ENCODE measurements at regions not wholly inside any gene's neighbourhood (a gene's known extent, or its start where the extent isn't known, plus 50 kb on each side); places are given as distances from the start of the nearest gene placed in this dataset.

GRCh38 chr22:49499433-49500075 is 328.1 kb downstream of the BRD1 start:
- Histone ChIP-seq H3K79me2 (ENCODE audit: insufficient read depth, low read length) (peaks cover 8% of the 10 kb centered on the region; the same call in 1 of the 2 replicates), H4K20me1 (ENCODE audit: insufficient read depth) (no peaks in the 10 kb centered on the region), H3K4me3 (replicated peaks in 1 of 2; ENCODE audit: low read depth in 1 of 2, low read length in 2 of 2) (no peak overlapping the region), H3K27me3 (ENCODE audit: insufficient read depth, low read length) (no peaks in the 10 kb centered on the region), H3K4me2 (ENCODE audit: low read length) (no peak overlapping the region), H3K9me2 (ENCODE audit: insufficient read depth) (no peaks in the 10 kb centered on the region), H3K4me1 (ENCODE audit: control insufficient read depth in 1 of 2, insufficient read depth in 2 of 2, low read length in 2 of 2) (peaks cover 25 to 45% of the 10 kb centered on the region in 2 experiments), H3K9me3 (ENCODE audit: control insufficient read depth in 1 of 2, insufficient read depth in 1 of 2, low read depth in 1 of 2, low read length in 2 of 2) (no peaks in the 10 kb centered on the region; a peak in 1 of 4 replicates), H2AFZ (ENCODE audit: low read depth, low read length, poor library complexity, severe bottlenecking) (no peak overlapping the region), H3K27ac (ENCODE audit: low read depth, low read length) (no peak overlapping the region), H3K36me3 (ENCODE audit: control insufficient read depth in 1 of 2, insufficient read depth in 2 of 2, low read length in 2 of 2) (no peaks in the 10 kb centered on the region), H3K9ac (ENCODE audit: low read length) (no peak overlapping the region)
- POLR2A ChIA-PET = no interaction called here
- BruUV-seq (replicated peaks) = no TSS peak
- intact Hi-C loops (cut with micrococcal nuclease) = no loop called here
- ATAC-seq (no peak), DNase-seq (ENCODE audit: low read depth, low spot score) (no peak)
- CTCF ChIA-PET = no interaction called here
- TF ChIP-seq ZBTB33 (IDR thresholded peaks at IDR 0.05; ENCODE audit: extremely low read depth, insufficient replicate concordance, low read length) (no peak), EZH2phosphoT487 (IDR thresholded peaks at IDR 0.05; ENCODE audit: borderline replicate concordance) (no peak), TCF7L2 (IDR thresholded peaks at IDR 0.05; ENCODE audit: borderline replicate concordance, extremely low read depth, insufficient read depth, insufficient read length) (no peak), EZH2 (IDR thresholded peaks at IDR 0.05) (no peak), RAD21 (IDR thresholded peaks at IDR 0.05; ENCODE audit: low read depth) (no peak), SRF (IDR thresholded peaks at IDR 0.05; ENCODE audit: low read depth) (no peak), SP1 (IDR thresholded peaks at IDR 0.05; ENCODE audit: low read depth) (no peak), CTCF (IDR thresholded peaks at IDR 0.05 in 2 of 3, conservative IDR thresholded peaks at IDR 0.05 in 1 of 3; ENCODE audit: borderline replicate concordance in 1 of 3, insufficient read depth in 1 of 3, low read depth in 2 of 3, low read length in 2 of 3) (no peak), CEBPB (IDR thresholded peaks at IDR 0.05; ENCODE audit: low read depth) (no peak), REST (IDR thresholded peaks at IDR 0.05; ENCODE audit: low read depth) (no peak), SIN3A (IDR thresholded peaks at IDR 0.05; ENCODE audit: low read depth) (no peak)
- RAD21 ChIA-PET (ENCODE audit: low non-redundant PET in 1 of 2, low total read pairs in 2 of 2, uncharacterized antibody in 2 of 2, unreplicated experiment in 2 of 2) = no interaction called here
